CD4-positive, alpha-beta T cell treated with Interleukin-15 for 4 hours (primary cell): ENCODE measurements at regions not wholly inside any gene's neighbourhood (a gene's known extent, or its start where the extent isn't known, plus 50 kb on each side); places are given as distances from the start of the nearest gene placed in this dataset.
"Not testable (repeated sequence)": the region's sequence is repeated elsewhere in the genome, so short reads cannot be mapped to it uniquely, and the experiment has no call there.

ENCODE experiments used
- DNase-seq: peaks from one replicate; pipeline ENCODE4 v3.0.0-alpha.2; 2020; ENCODE audit warnings: low spot score

DNA sequence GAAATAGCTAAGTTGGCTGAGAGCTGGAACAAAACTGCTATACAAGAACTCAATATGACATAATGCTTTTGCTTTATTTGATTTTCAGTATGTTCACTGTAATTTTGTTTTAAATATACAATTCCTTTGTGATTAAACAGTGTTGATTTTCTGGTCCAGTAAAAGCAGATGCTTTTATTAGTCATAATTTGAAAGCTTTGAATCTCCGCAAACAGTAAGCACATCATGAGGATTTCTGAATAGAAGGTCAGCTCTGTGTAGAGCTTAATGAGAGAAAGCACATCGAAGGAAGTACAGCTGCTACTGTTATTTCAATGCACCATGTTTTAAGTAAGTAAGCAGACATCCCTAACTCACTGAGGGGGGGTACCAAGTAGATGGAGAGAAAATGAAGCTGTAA, 701.3 kb upstream of the ACO1 start:
- DNase-seq = no peak

DNA sequence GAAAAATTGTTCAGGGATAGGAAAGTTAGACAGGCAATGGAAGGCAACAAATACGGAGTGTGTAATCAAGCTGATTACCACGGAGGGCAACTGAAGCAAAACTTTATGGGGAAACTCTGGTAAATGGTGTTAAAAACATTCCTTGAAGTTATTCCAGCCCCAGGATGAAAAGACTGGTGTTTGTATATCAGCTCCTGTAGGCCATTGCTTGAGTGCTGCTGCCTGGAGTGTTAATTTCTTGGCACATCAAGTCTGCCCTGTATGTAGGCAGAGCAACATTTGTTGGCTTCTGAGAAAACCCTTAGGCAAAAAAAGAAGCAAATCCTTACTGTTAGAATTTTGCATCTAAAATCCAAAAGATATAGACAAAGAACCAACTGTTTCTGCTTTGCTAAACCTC, 686.5 kb upstream of the ACO1 start:
- no peak for DNase-seq

DNA sequence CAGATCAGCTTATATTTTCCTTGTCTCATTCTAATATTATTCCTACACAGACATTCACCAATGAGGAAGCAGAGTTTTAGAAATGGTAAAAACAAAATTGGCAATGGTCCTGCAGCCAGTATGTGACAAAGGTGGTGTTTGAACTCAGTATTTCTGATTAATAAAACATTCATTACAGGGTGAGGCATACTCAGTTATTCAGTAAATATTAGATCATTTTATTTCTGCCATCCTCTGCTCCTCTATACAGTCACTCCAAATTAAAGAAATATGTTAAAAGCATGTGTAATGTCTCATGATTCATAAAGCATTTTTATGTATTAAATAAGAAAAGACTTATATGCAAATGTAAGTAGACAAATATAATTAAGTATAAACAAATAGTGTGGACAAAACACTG, 684.6 kb upstream of the ACO1 start:
- DNase-seq = no peak

- no peak for DNase-seq
These were observed 684.0 kb upstream of the ACO1 start for GRCh38 chr9:31700252-31701045.

DNA sequence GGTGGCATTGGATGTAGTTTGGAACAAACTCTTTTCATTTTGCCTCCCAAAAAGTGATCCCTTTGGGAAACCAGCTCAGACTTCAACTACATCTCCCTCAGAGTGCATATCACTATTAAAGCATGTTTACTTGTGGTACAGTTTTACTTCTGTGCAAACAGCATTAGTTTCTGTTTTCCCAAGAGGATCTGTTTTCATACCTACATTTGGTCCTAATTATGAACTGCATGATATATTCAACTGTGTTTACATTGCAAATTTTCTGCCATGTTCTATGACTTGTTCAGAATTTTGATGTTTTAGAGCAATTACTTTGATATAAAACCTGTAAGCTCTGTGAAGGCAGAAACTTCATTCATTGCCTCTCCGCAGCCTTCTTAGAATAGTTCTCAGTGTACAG, 681.5 kb upstream of the ACO1 start:
- DNase-seq = no peak

- DNase-seq = no peak
These were observed 669.2 kb upstream of the ACO1 start for GRCh38 chr9:31715250-31715649.

DNA sequence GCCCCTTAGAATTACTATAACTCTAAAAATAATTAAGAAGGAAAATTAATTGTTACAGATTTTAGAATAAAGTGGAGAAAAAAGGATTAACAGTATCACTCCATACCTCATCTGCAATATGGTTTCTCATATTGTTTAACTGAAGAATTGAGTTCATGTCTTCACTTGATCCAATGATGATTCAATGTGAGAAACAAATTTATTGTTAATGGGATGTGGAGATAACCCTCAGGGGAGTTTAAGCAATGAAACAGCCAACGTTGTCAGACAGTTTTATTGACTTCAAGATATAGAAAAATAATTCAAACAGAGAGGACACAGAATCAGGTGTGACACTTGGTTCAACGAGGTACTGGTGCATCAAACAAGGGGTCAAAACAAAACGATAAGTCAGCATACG, 665.2 kb upstream of the ACO1 start:
- DNase-seq = no peak

- no peak for DNase-seq
These were observed 654.0 kb upstream of the ACO1 start for GRCh38 chr9:31730398-31730797.

DNA sequence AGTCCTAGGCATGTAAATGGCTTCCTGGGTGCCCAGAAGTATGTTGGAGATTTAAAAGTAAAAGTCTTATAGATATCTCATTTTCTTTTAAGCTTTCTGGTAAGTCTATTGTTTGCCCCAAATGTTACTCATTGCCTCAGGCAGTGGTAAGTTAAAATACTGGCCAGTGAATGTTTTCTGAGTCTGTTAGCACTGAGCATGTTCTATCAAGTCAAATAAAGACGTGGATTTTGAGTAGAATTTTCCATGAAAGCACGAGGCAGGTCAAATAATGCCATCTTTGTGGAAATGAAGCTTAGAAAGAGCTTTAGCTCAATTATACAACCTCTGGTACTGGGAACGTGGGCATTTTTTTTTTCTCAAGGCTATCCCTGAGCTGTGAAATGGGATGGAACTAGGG, 651.3 kb upstream of the ACO1 start:
- no peak for DNase-seq

DNA sequence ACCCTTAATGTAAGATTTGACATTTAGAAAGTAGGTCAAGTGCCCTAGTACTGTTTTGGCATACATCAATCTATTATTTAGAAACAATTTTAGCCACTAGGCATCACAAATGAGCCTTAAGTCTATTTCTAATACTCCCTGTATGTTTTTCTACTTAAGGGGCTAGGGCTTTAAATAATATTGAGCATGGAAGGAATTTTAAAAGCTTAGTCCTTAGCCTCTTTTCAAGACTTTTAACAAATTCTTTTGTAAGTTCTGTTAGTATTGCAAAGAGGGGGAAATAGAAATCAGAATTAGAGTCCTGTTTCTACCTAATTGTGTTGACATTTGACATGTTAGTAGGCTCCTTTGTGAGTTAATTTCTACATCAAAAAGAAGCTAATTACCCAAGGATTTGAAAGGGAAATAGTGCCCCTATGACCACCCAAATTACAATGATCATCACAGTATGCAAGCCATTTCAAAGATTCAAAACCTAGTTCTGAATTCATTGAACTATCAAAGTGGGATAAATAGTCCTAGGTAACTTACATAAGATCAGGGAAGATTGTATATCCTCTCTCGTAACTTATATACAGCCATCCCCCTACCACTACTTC, 647.8 kb upstream of the ACO1 start:
- no peak for DNase-seq

DNA sequence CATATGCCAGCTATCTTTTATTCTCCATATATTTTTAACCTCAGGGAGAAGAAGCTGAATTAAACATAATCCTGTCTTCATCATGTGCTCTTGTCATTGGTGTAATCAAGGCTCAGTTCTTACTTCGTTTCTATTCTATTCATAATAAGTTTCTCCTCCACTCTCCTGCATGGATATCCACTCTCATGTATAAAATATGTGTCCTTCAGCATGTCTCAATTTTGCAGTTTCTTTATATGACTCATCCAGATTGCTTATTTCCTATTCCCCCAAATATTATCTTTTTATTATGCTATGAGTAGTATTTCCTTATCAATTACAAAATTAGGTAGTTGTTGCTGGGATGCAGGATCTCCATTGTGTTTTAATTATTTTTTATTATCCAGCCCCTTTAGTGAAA, 643.7 kb upstream of the ACO1 start:
- no peak for DNase-seq

GRCh38 chr9:31744589-31744988, 639.9 kb upstream of the ACO1 start:
- DNase-seq = no peak

DNA sequence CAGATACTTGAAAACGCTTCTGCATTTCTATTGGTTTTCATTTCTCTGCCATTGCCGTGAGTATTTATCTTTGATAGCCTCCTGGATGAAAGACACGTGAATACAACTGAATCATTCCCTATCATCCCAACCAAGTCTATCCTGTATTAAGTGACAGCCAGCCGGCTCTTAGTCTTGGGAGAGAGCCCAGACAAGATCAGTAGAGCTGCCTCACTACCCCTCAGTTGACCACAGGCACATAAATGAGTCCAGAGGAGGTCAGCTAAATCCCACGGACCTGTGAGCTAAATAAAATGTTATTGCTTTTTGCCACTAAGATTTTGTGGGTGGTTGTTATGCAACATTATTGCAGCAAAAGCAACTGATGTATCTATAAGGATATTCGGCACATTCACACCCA, 639.0 kb upstream of the ACO1 start:
- DNase-seq = no peak

- DNase-seq = no peak
These were observed 638.6 kb upstream of the ACO1 start for GRCh38 chr9:31745886-31746285.

- DNase-seq = no peak
These were observed 630.7 kb upstream of the ACO1 start for GRCh38 chr9:31753756-31754155.

DNA sequence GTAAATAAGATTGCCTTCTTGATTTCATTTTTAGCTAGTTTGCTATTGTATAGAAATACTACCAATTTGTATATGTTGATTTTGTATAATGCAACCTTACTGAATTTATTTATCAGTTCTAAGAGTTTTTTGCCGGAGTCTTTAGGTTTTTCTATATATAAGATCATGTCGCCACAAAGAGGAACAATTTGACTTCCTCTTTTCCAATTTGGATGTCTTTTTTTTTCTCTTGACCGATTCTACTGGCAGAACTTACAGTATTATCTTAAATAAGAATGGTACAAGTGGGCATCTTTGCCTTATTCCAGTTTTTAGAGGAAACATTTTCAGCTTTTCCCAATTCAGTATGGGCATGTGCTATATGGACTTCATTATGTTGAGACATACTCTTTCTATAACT, 624.7 kb upstream of the ACO1 start:
- no peak for DNase-seq

- DNase-seq = not testable (repeated sequence)
These were observed 610.4 kb upstream of the ACO1 start for GRCh38 chr9:31774021-31774420.

DNA sequence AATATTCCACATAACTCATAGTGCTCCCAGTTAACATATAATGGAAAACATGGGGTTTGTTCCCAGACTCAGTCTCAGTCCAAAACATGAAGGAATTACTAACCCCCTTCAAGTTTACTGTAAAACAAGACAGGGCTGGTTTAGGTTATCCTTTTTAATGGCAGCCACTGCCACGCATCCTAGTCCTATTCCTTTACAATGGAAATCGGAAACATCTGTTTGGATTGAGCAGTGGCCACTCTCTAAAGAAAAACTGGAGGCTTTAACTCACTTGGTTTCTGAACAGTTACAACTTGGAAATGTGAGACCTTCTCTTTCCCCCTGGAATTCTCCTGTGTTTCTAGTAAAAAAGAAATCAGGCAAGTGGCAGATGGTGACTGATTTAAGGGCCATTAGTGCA, 609.9 kb upstream of the ACO1 start:
- DNase-seq = no peak

GRCh38 chr9:31776471-31776870, 608.0 kb upstream of the ACO1 start:
- no peak for DNase-seq

GRCh38 chr9:31783491-31783890, 601.0 kb upstream of the ACO1 start:
- no peak for DNase-seq

GRCh38 chr9:31790720-31791119, 593.7 kb upstream of the ACO1 start:
- DNase-seq = no peak

DNA sequence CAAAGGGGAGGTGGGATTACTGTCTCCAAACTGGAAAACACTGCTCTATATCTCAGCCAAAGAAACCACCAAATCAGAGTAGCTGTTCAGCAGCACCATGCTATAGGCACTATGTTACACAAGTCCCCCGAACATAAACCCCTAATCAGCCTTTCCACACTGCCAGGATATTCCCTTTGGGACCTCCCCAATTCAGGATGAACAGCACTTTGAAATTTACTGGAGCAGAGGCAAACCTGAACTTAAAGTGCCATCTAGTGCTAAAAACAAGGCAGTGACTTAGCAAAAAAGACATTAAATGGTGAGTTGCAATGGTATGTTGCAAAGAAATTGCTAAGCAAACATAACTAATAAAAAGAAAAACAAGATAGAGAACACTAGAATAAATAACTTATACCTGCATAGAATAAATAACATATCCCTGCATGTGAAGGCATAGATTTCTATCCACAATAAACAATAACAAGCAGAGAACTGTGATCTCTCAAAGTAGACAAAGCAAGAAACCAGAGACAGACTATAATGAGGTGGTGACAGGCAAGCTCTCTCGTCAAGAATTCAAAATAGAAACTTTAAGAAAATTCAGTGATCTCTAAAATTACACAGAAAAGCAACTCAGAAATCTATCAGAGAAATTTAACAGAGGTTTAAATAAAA, 584.4 kb upstream of the ACO1 start:
- DNase-seq = peak; percentile 7

- DNase-seq = no peak
These were observed 576.7 kb upstream of the ACO1 start for GRCh38 chr9:31807574-31808256.
